Fibroblast of skin of left biceps (primary cell): ENCODE measurements at regions not wholly inside any gene's neighbourhood (a gene's known extent, or its start where the extent isn't known, plus 50 kb on each side); places are given as distances from the start of the nearest gene placed in this dataset.

ENCODE experiments used
- DNase-seq, 2 experiments: peaks; one replicate each; pipeline ENCODE4 v3.0.0-alpha.2; 2013; ENCODE audit warnings: low read depth in 2 of 2

GRCh38 chr4:13181681-13182080 is 302.5 kb downstream of the RAB28 start:
- no peak for DNase-seq

- no peak for DNase-seq
Measured at GRCh38 chr4:13180701-13181100, 303.4 kb downstream of the RAB28 start.

DNA sequence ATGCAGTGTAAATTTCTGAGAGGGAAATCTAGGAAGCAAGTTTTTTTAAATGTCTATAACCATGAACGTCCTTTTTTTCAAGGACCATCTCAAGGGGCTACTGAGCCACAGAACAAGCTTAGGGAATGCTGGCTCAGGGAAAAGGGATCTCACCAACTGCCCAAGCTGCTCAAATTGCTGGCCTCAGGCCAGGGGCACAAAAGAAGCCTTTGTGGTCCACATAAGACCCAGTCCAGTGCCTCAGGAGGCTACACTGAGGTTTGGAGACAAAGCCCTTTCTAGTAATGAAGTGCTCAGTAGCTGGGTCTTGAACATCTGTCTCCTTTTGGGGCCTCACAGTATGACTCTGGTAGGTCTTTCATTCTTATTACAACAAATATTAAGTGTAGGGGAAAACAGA is 305.5 kb downstream of the RAB28 start:
- DNase-seq = no peak

DNA sequence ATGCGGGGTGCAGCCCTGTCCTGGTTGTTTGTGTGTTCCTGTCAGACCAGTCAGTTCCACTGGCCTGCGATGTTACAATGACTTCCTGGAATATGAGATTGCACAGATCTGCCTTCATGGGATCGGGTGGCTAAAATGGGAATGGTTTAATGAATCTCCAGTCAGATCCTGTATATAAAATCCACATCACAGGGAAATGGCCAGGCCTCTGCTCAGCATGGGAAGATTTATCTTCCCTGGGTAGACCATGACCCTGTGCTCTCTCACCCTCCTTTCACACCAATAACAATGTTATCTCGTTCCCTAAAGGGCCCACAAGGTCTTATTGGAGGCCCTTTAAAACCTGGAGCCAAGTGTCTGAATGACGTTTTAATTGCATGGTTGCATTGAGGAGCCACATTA is 307.4 kb downstream of the RAB28 start:
- DNase-seq = no peak

DNA sequence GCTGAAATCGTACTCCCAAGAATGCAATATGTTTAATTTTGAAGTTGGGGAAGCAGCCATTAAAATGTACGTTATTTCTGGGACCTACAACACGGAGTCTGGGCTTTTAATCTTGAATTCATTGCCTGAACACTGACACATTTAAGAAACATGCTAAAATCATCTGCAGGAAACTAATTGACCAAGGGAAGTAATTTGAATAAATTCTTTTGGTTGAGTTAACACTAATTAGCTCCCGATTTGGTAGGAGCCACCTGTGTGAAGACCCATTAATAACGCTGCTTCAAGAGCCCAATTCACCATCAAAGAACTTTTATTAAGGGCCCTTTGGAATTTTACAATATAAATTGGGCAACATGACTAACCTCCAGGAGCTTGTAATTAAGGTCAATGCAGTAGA is 309.2 kb downstream of the RAB28 start:
- DNase-seq = no peak

GRCh38 chr4:13174001-13174400 is 310.1 kb downstream of the RAB28 start:
- DNase-seq = no peak

- DNase-seq = no peak
Measured at GRCh38 chr4:13171292-13172057, 312.7 kb downstream of the RAB28 start.

- DNase-seq = no peak
Measured at GRCh38 chr4:13169731-13170525, 314.2 kb downstream of the RAB28 start.

DNA sequence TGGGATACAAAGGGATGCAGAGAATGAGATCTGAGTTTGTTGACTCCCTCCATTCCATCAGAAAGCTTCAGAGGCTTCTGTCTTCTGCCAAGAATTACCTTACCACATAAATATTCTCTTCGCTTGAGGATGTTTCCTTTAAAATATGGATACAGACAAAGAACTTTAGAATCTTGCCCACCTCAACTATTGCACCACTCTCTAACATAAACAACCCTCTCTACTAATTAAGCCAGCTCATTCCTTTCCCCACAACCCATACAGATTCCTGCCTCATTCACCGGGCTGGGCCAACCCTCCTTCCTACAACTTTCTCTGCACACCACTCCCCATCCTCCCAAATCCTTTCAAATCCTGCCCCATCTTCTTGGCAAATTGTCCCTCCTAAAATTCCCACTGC is 315.8 kb downstream of the RAB28 start:
- no peak for DNase-seq

DNA sequence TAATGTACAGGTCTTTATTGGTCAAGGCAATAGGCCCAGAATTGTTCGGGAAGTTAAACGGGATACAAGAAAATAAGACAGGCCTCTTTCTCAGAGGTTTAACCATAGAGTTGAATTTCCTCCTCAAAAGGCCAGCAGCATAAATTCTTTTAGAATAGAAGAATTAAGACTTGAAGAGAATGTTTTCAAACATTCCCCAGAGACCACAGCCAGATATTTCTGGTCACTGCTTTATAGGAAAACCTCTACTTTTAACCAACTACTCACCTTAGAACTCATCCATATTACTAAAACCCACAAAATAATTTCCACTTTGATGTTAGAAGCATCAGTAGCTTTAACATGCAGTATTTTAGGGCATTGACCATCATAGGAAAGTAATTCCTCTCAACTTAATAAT is 317.9 kb downstream of the RAB28 start:
- no peak for DNase-seq

GRCh38 chr4:13164783-13165331 is 319.3 kb downstream of the RAB28 start:
- no peak for DNase-seq

- DNase-seq = no peak
Measured at GRCh38 chr4:13162886-13163285, 321.3 kb downstream of the RAB28 start.

- DNase-seq = no peak
Measured at GRCh38 chr4:13160920-13161319, 323.2 kb downstream of the RAB28 start.

DNA sequence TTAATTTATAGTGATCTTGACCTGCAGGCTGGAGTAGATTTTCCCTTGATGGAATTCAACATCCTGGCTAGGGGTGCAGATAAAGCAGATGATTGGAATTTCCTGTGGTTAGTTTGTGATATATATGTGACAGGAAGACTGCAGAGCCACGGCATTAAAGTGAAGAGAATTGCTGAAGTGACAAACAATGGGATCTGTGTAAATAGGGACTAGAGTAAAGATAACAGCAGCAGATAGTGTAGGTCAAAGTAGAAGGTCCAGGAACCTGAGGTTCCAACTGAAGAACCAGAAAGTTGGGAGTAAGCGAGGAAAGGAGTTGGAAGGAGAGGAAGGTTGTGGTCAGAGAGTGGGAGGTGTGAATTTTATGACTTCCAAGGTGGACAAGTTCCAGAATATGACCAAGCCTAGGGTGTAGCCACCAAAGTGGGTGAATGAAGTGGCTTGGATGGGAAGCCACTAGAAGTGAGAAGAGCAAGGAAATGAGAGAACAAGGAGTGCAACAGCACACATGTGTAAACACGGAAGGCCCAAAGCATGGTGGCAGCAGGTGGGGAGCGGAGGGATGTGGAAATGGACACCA is 325.0 kb downstream of the RAB28 start:
- DNase-seq = no peak

DNA sequence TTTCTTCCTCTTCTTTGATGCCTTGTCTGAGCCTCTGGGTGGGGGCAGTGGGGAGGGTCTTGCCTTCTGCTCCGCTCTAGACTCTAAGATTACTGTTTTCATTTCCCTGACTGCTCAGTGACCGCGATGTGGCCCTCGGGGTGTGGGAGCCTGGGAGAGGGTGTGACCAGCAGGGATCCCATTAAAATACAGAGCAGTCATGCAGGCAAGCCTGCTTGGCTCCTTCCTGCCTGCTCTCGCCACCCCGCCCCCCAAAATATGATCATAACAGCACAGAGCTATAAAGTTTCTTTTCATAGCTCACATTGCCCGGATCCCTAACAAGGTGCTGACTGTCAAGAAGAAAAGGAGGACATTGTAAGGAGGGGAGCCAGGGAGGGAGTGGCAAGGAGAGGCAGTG is 332.9 kb downstream of the RAB28 start:
- DNase-seq = no peak

DNA sequence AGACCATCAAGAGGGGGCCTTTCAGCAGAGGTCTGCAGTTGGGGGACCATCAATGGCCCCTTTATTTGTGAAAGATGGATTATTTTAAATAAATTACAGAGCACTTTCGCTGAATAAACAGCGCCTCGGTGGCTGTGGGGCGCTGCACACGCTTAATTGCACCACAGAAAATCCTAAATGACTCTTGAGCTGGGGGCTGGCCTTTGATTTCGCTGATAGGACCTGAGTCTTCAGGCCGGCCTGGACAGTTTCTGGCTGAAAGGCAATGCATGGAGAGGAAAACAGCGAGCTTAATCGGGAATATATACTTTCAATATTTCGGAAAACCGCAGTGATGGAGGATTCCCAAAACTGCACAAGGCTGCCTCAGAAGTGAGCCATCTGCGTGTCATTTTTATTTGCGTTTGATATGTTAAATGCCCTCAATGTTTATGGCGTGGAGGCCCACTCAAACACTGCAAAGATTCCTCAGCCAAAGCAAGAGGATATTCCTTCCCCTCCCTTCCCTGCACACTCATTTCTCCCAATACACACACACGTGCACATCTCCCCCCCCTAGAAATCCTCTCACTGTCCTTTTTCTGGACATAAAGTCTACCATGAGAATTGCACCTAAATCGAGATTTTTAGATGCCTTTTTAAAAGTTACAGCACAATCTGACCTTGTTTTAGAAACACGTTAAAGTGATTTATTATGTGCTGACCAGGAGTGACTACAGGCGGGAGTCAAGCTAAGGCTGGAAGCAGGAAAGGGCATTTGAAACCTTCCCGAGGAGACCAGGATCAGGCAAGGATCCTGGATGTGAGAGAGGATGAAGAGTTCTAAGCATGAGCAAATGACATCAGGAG is 340.7 kb downstream of the RAB28 start:
- no peak for DNase-seq

DNA sequence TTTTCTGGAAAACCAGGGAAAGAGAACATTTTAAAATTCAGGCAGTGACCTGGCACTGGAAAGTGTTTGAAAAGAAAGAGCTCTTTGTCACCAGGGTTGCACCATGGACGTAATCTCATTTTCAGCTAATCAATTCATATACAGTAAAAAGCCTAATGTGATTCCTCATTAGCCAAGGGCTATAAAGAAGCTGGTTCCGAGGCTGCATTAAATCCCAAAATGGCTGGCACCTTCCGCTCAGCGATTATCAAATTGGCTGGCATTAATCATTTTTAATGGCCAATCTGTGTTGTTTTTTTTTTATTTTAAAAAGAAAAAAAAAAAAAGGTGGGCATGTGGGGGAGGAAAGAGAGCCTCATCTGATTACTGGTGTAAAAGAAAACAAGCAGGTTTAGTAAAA is 341.4 kb downstream of the RAB28 start:
- no peak for DNase-seq

- no peak for DNase-seq
Measured at GRCh38 chr4:13142191-13142590, 341.9 kb downstream of the RAB28 start.

DNA sequence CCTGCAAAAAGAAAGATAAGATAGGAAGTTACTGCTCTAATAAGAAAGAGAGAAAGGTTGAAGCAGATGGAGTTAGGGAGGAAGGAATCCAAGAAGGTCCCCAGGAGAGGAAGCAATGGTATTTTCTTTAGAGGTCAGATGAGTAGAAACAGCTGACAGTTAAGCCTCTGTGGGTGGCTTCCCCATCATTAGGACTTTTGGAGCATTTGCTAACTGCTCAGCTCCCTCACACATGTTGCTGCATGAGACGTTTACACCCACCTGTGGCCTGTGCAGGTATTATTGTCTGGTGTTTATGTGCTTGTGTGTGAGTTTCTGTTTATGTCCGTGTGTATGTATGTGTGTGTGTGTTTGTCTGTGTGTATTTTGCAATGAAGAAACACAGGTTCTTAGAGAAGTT is 346.8 kb downstream of the RAB28 start:
- DNase-seq = no peak

- no peak for DNase-seq
Measured at GRCh38 chr4:13133700-13134099, 350.4 kb downstream of the RAB28 start.

GRCh38 chr4:13130848-13131247 is 353.3 kb downstream of the RAB28 start:
- no peak for DNase-seq

DNA sequence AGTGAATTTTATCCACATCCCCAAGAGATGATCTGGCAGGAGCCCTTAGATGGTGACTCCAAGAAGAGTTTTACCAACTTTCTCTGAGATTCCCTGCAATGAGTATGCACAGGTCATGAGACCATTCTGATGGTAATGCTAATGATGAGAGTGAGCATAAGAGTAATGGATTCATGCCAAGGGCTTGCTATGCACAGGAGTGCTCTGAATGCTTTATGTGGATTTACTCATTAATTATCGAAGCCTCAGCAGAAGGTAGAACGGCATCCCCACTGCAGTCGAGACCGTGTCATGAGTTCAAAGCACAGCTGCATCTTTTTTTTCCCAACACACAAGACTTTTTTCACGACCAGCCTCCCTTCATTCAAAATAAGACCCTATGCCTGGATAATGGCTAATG is 355.0 kb downstream of the RAB28 start:
- no peak for DNase-seq
